HG03095 (cell line): ENCODE measurements at regions not wholly inside any gene's neighbourhood (a gene's known extent, or its start where the extent isn't known, plus 50 kb on each side); places are given as distances from the start of the nearest gene placed in this dataset.
"Not testable (repeated sequence)": the region's sequence is repeated elsewhere in the genome, so short reads cannot be mapped to it uniquely, and the experiment has no call there.

Experiments used
- ATAC-seq: cut with Tn5 transposase; IDR thresholded peaks from one replicate; pipeline ENCODE4 v1.9.1; 2021; ENCODE audit warnings: moderate library complexity; ENCODE audit not compliant: unreplicated experiment

DNA sequence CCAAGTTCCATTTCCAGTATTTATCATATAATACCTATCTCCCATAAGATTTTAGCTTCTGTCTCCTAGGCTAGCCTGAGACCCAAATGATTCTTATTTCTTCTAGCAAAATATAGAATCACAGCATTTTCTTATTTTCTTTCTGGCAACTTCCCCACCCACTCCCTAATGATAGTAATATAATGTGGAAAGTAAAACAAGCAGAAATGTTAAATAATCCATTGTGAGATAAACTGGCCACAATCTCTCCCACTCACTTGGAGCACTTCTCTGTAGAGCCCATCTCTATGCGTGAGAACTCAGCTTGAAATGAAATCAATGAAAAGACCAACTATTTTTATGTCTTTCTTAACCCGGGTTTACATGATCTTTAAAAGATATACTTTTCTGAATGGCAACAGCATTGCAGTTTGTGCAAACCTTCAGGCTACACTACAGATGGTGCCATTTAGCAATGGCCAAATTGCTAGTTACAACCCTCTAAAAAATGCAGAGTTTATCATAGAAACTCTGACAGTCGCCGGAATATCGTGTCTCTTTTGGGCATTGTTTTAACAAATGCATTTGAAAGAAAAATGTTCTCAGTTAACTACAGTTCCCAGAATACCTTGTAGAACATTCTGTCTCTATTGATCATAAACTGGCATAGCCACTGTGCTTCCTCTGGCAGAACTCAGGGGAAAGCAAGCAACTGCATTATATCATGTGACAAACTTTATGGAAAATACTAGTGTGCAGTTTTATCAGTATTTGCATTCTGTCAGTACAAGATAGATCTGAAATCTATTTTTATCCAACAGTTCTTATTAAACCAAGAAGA, 1407.4 kb upstream of the ZEB2 start:
- ATAC-seq = no peak

GRCh38 chr2:145925591-145925990, 1405.7 kb upstream of the ZEB2 start:
- no peak for ATAC-seq

- no peak for ATAC-seq
Measured at GRCh38 chr2:145919477-145919876, 1399.6 kb upstream of the ZEB2 start.

GRCh38 chr2:145918951-145919350, 1399.0 kb upstream of the ZEB2 start:
- no peak for ATAC-seq

DNA sequence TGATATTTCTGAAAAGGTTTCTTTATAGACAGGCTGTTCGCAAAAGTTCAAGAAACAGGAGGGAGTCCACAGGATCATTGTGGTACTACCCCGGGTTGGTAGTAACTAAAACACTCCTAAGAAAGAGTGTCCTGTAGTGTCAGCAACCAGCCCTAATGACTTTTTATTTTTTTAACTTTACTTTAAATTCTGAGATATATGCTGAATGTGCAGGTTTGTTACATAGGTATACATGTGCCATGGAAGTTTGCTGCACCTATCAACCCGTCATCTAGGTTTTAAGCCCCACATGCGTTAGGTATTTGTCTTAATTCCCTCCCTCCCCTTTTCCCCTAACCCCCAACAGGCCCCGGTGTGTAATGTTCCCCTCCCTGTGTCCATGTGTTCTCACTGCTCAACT, 1396.9 kb upstream of the ZEB2 start:
- no peak for ATAC-seq

DNA sequence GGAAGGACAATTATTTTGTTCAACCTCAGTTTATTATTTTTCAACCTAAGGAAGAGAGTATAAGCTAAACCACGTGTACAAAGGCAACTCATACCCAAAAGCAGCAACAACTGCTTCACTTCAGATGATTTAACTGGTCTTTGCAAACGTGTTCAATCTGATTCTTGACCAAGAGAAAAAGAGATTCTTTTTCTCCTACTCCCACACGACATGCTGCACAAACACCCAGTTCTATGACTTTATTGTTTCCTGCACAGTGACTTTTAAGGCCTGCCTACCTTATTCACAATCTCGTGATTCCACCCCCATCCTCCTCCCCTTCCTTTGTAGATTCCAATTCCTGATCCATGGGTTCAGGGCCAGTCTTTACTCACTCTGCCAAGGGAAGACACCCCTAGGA, 1394.8 kb upstream of the ZEB2 start:
- ATAC-seq = no peak

GRCh38 chr2:145910416-145910815, 1390.5 kb upstream of the ZEB2 start:
- ATAC-seq = peak; percentile 72

DNA sequence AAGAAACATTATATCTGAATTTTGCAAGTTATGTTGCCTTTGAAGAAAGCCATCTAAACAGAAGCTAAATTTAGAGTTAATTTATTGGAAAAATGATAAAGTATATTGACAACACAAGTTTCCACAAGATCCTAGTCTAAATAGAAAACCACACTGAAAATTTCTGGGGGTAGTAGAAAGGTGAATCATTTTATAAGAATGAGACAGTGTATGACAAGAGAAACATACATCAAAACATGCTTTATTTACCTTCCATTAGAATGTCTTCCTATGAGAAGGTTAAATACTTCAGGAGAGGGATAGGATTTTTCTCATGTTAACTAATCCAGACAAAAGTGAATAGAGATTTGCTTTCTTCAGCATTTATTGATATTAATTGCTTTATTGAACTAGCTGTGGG, 1389.8 kb upstream of the ZEB2 start:
- ATAC-seq = no peak

DNA sequence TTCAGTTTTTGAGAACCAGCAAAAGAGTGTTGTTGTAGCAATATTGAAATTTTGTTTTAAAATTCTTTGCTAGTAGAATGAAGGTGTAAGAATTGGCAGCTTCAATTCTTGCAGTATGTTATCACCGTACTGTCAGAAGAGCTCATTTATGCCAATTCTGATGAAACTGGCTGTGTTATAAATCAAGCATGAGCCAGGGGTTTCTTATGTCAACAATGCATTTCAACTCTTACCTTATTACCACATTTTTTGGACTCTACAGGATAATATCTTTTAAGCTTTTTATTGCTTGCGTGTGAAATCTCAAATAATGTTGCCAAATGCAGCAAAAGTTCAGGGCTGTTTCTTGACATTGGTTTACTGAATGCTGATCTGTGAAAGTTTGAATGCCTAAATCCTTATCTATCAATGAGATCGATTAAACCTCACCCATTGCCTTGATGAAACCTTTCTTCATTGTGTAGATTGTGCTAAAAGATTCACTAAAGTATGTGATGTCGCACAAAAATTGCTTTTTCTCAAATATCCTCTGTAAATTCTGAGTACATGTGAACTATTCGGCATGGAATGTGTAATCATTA, 1389.3 kb upstream of the ZEB2 start:
- no peak for ATAC-seq

DNA sequence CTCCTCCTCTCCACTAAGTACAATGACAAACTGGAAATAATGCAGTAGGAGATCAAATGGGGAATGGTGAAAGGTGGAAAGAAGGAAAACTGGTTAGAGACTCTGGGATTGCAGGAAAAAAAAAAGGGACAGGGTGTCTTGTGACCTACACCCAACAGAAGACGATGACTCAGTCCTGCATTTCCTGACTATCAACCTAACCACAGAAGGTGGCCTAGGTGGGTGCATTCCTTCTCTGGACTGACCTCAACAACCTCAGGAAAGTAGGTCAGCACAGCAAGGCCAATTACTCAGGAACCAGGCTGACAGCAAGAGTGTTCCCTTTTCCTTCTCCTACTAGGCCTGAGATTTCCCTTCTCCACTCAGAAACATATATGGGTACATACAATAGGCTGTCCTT, 1386.4 kb upstream of the ZEB2 start:
- ATAC-seq = no peak

- no peak for ATAC-seq
Measured at GRCh38 chr2:145905371-145905770, 1385.5 kb upstream of the ZEB2 start.

DNA sequence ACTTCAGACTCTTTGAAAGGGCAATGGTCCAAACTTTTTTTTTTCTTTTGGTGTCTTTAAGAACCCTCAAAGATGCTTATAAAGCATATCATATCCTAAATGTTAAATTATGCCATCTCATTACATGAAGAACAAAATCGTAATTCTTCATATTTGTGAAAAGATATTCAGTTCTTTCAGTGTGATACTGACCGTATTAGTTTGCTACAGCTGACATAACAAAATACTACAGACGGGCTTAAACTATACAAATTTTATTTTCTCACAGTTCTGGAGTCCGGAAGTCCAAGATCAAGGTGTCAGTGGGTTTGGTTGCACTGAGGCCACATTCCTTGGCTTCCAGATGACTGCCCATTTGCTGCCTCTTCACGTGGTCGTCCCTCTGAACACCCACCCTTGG, 1377.2 kb upstream of the ZEB2 start:
- ATAC-seq = no peak

DNA sequence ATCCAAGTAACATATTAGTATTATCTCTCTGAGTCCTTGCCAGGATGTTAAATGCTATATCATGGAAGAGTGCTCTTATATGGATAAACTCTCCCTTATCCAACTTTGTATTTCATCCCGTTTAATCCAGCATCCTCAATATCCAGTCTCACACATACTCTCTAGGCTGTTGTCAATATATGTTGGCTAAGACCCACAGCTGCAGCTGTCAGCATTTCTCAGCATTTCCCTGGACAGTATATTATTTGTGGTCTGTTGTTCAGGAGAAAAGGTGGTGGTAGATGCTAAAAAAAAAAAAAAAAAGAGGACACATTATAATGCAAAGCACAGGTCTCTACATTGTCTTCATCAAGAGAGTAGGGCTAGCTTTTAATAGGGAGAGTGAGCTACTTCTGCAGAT, 1368.0 kb upstream of the ZEB2 start:
- no peak for ATAC-seq

DNA sequence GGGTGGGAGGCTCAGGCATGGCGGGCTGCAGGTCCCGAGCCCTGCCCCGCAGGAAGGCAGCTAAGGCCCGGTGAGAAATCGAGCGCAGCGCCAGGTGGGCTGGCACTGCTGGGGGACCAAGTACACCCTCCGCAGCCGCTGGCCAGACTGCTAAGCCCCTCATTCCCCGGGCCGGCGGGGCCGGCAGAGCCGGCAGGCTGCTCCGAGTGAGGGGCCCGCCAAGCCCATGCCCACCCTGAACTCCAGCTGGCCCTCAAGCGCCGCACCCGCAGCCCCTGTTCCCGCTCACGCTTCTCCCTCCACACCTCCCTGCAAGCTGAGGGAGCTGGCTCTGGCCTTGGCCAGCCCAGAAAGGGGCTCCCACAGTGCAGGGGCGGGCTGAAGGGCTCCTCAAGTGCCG, 1361.1 kb upstream of the ZEB2 start:
- not testable (repeated sequence) for ATAC-seq

- ATAC-seq = no peak
Measured at GRCh38 chr2:145875016-145875415, 1355.1 kb upstream of the ZEB2 start.

DNA sequence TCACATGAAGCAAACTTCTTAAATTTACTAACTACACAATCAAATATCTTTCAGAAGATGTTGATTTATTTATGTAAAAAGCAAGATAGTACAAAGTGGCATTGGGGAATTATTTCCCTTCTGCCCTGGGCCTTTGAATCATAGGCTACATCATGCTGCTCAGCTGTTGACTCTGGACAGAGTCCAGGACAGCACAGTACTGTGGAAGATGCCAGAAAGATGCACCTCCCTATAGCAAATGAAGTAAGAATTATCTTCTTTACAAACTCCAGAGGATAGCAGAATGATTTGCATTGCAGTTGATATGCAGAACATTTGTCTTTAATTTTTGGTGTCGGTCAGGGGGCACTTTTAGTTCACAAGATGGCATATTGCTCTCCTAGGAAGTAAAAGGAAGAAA, 1354.5 kb upstream of the ZEB2 start:
- ATAC-seq = no peak

DNA sequence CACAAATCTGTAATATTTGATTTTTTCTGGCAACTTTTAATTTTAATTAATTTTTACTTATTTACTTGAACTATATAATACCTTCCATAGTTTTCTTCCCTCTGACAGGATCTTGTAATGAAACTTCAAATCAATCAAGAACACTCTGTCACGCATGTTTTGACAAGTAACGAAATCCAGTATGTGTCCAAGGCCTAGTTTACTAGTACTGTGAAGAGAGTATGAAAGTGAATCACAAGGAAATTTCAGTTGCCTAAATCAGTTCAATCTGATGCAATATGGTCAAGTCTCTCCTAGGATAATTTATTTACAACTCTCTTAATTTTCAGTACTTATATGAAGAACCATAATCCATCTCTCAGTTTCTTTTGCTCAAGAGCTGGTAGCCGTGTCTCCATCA, 1344.6 kb upstream of the ZEB2 start:
- ATAC-seq = no peak

GRCh38 chr2:145861940-145862339, 1342.0 kb upstream of the ZEB2 start:
- ATAC-seq = no peak

DNA sequence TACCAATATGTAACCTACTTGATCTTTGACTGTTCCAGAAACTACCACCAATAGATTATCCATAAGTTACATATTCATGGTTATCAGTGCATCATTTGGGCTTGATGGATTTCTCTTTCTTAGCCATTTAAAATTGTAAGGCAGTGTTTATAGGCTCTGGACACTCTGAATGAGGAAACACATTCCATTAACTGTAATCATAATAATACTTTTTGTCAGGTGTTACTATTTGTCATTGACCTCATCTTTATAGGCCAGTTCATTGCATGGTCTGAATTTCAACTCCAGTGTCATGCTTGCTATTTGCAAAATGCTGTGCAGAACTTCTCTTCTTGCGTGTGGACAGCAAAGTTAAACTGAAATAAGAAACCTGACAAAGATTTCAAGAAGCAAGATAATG, 1340.2 kb upstream of the ZEB2 start:
- no peak for ATAC-seq

GRCh38 chr2:145855142-145855541, 1335.2 kb upstream of the ZEB2 start:
- no peak for ATAC-seq

DNA sequence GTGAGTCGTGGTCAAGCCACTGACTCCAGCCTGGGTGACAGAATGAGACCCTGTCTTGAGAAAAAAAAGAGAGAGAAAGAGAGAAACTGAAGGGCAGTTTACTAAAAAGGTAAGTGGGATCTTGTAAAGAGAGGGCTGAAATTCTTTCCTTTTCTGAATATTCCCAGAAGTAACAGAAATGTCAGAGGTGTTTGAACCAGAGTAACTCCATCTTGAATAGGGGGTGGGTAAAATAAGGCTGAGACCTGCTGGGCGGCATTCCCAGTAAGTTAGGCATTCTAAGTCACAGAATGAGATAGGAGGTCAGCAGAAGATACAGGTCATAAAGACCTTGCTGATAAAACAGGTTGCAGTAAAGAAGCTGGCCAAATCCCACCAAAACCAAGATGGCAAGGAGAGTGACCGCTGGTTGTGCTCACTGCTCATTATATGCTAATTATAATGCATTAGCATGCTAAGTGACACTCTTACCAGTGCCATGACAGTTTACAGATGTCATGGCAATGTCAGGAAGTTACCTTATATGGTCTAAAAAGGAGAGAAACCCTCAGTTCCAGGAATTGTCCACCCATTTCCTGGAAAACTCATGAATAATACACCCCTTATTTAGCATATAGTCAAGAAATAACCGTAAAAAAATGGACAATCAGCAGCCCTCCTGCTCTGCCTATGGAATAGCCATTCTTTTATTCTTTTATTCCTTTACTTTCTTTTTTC, 1334.3 kb upstream of the ZEB2 start:
- ATAC-seq = no peak

DNA sequence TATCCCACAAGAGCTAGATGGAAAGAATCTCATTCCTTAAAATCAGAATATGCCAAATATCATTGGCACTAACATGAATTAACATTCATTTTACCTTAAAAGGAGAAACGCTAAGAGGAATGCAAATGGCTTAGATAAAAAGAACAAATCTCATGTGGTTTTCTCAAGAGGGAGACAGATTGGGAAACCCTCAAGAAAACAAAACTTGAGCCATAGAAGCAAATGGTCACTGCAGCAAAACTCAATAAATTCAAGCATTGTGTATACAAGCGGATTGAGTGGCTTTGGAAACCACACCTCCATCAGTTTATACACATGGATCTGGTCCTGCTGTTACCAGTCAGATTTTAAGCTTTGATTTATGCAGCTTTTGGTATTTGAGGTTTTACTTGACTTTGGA, 1331.8 kb upstream of the ZEB2 start:
- ATAC-seq = no peak
